ENCODE measurements at regions not wholly inside any gene's neighbourhood (a gene's known extent, or its start where the extent isn't known, plus 50 kb on each side); places are given as distances from the start of the nearest gene placed in this dataset.

DNA sequence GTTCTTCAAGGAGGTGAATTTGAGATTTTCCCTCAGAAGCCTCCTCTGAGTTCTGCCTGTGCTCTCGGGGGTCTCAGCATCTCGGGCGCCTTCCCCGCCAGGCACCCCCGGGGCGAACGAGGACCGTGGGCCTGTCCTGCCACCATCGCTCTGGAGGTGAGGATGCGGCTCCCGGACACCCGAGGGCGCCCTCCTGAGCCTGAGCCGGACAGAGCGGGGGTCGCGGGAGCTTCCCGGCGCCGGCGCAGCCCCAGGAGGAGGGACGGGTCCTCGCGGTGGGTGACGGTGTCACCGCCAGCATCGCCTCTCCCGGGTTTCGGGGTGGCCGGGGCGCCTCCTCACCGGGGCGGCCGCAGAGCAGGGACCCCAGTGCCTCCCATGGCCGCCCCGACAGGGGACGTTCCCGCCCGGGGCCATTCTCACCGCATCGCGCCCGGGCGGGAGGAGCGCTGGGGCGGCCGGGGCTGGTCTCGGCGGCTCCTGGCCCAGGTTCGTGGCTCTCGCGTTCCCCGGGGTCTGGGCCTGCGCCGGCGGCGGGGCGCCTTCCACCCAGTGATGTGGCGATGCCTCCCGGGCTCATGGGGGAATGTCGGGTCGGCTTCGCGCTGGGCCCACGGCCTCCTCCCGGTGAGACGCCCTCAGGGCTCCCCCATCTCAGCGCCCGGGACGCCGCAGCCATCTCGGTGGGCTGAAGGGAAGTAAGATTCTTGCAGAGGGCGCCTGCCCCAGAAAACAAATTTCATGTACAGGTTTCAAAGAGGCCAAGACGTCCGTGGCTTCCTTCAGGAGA lies 210.5 kb downstream of the ERMARD start:
- TF ChIP-seq, protein P1, sequence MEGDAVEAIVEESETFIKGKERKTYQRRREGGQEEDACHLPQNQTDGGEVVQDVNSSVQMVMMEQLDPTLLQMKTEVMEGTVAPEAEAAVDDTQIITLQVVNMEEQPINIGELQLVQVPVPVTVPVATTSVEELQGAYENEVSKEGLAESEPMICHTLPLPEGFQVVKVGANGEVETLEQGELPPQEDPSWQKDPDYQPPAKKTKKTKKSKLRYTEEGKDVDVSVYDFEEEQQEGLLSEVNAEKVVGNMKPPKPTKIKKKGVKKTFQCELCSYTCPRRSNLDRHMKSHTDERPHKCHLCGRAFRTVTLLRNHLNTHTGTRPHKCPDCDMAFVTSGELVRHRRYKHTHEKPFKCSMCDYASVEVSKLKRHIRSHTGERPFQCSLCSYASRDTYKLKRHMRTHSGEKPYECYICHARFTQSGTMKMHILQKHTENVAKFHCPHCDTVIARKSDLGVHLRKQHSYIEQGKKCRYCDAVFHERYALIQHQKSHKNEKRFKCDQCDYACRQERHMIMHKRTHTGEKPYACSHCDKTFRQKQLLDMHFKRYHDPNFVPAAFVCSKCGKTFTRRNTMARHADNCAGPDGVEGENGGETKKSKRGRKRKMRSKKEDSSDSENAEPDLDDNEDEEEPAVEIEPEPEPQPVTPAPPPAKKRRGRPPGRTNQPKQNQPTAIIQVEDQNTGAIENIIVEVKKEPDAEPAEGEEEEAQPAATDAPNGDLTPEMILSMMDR (IDR thresholded peaks at IDR 0.05), result no peak
- no peak for TF ChIP-seq EZH2phosphoT487 (IDR thresholded peaks at IDR 0.05; ENCODE audit: borderline replicate concordance, low read depth)

Measured in SK-N-SH (cell line).